MM.1S (cell line): ENCODE measurements at regions not wholly inside any gene's neighbourhood (a gene's known extent, or its start where the extent isn't known, plus 50 kb on each side); places are given as distances from the start of the nearest gene placed in this dataset.

Experiments
- DNase-seq: peaks from one replicate; pipeline ENCODE4 v3.0.0-alpha.2; 2015
- H2AFZ ChIP-seq: fragments of 300-600 bp; sonication (generic); 2 replicates; pipeline ENCODE4 v1.6.0; 2016; ENCODE audit warnings: antibody characterized with exemption, low read length
- H3F3A ChIP-seq: fragments of 300-600 bp; sonication (generic); 2 replicates; pipeline ENCODE4 v1.6.1; 2016; ENCODE audit warnings: mild to moderate bottlenecking, antibody characterized with exemption, low read length, moderate library complexity, mixed read lengths; ENCODE audit not compliant: insufficient read depth
- H3K27ac ChIP-seq: fragments of 300-600 bp; sonication (generic); 2 replicates; pipeline ENCODE4 v1.5.1; 2016; ENCODE audit warnings: mild to moderate bottlenecking, low read length
- H3K27me3 ChIP-seq: fragments of 300-600 bp; sonication (generic); replicated peaks from 2 replicates; pipeline ENCODE4 v1.6.0; 2016; ENCODE audit warnings: low read length; ENCODE audit not compliant: insufficient read depth
- H3K36me3 ChIP-seq: fragments of 300-600 bp; sonication (generic); replicated peaks from 2 replicates; pipeline ENCODE4 v1.6.1; 2016; ENCODE audit warnings: mild to moderate bottlenecking, low read length, mixed read lengths; ENCODE audit not compliant: insufficient read depth
- H3K4me1 ChIP-seq: fragments of 300-600 bp; sonication (generic); 2 replicates; pipeline ENCODE4 v1.6.1; 2016; ENCODE audit warnings: low read length, mixed read lengths
- H3K4me2 ChIP-seq: fragments of 300-600 bp; sonication (generic); 2 replicates; pipeline ENCODE4 v1.6.0; 2016; ENCODE audit warnings: low read depth, low read length
- H3K4me3 ChIP-seq: fragments of 300-600 bp; sonication (generic); 2 replicates; pipeline ENCODE4 v1.5.1; 2016; ENCODE audit warnings: low read length, mixed read lengths
- H3K79me2 ChIP-seq: fragments of 300-600 bp; sonication (generic); 2 replicates; pipeline ENCODE4 v1.6.1; 2016; ENCODE audit warnings: mixed run types, low read length, mixed read lengths
- H3K9ac ChIP-seq: fragments of 300-600 bp; sonication (generic); 2 replicates; pipeline ENCODE4 v1.6.1; 2016; ENCODE audit warnings: low read length, mixed read lengths
- H3K9me2 ChIP-seq: fragments of 300-600 bp; sonication (generic); replicated peaks from 2 replicates; pipeline ENCODE4 v1.6.1; 2016; ENCODE audit warnings: mild to moderate bottlenecking, low read length, mixed read lengths; ENCODE audit not compliant: insufficient read depth
- H3K9me3 ChIP-seq: fragments of 300-600 bp; sonication (generic); replicated peaks from 2 replicates; pipeline ENCODE4 v1.6.1; 2016; ENCODE audit warnings: mild to moderate bottlenecking, low read length, mixed read lengths; ENCODE audit not compliant: insufficient read depth
- H4K20me1 ChIP-seq: fragments of 300-600 bp; sonication (generic); 2 replicates; pipeline ENCODE4 v1.6.1; 2016; ENCODE audit warnings: mild to moderate bottlenecking, low read length, moderate library complexity, mixed read lengths; ENCODE audit not compliant: insufficient read depth
- EZH2 ChIP-seq: fragments of 300-600 bp; sonication (generic); optimal IDR thresholded peaks from 2 replicates; pipeline ENCODE3; 2017; ENCODE audit warnings: low read depth, mild to moderate bottlenecking, antibody characterized with exemption, low read length, mixed read lengths
- EZH2phosphoT487 ChIP-seq: fragments of 300-600 bp; sonication (generic); IDR thresholded peaks from 2 replicates; pipeline ENCODE4 v1.6.1; 2018; ENCODE audit warnings: antibody characterized with exemption, low read length
- TF ChIP-seq, protein P1 (sequence below): fragments of 300-600 bp; sonication (generic); IDR thresholded peaks from 2 replicates; pipeline ENCODE4 v1.5.1; 2016; ENCODE audit warnings: antibody characterized with exemption, low read length, mixed read lengths

- Histone ChIP-seq H3K9ac (no peak overlapping the region), H3K27me3 (no peaks in the 10 kb centered on the region), H3K9me2 (no peaks in the 10 kb centered on the region), H3K4me2 (no peak overlapping the region), H3K79me2 (no peaks in the 10 kb centered on the region), H3K4me3 (no peak overlapping the region), H3K36me3 (no peaks in the 10 kb centered on the region), H3K9me3 (no peaks in the 10 kb centered on the region), H2AFZ (no peak overlapping the region), H3F3A (no peaks in the 10 kb centered on the region), H3K27ac (no peak overlapping the region), H4K20me1 (no peaks in the 10 kb centered on the region), H3K4me1 (no peaks in the 10 kb centered on the region)
- no peak for DNase-seq
- TF ChIP-seq, protein P1, sequence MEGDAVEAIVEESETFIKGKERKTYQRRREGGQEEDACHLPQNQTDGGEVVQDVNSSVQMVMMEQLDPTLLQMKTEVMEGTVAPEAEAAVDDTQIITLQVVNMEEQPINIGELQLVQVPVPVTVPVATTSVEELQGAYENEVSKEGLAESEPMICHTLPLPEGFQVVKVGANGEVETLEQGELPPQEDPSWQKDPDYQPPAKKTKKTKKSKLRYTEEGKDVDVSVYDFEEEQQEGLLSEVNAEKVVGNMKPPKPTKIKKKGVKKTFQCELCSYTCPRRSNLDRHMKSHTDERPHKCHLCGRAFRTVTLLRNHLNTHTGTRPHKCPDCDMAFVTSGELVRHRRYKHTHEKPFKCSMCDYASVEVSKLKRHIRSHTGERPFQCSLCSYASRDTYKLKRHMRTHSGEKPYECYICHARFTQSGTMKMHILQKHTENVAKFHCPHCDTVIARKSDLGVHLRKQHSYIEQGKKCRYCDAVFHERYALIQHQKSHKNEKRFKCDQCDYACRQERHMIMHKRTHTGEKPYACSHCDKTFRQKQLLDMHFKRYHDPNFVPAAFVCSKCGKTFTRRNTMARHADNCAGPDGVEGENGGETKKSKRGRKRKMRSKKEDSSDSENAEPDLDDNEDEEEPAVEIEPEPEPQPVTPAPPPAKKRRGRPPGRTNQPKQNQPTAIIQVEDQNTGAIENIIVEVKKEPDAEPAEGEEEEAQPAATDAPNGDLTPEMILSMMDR, result no peak
- TF ChIP-seq EZH2 (no peak), EZH2phosphoT487 (no peak)
These were observed 949.5 kb upstream of the SOX9 start for GRCh38 chr17:71171270-71171669.

DNA sequence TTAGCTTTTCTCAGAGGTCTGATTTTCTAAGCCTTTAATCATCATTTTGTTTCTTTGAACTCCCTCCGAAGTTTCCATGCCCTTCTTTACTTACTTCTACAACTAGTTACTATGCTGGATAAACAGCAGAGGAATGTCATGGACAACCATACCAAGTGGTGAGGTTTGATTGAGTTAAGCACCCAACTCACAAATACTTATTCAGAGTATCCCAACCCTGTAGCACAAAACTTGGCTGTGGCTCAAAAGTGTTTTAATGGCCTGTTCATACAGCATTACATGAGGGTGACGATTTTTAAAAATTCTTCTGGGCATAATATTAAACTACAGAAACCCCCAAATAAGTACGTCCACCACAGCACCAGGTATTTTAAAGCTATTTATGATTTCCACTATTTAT is 946.8 kb upstream of the SOX9 start:
- Histone ChIP-seq H3K4me3 (no peak overlapping the region), H3K9me3 (no peaks in the 10 kb centered on the region), H3F3A (no peaks in the 10 kb centered on the region), H3K9ac (no peak overlapping the region), H3K79me2 (no peaks in the 10 kb centered on the region), H3K27ac (no peak overlapping the region), H2AFZ (no peak overlapping the region), H3K9me2 (no peaks in the 10 kb centered on the region), H3K4me2 (no peak overlapping the region), H4K20me1 (no peaks in the 10 kb centered on the region), H3K27me3 (no peaks in the 10 kb centered on the region), H3K36me3 (no peaks in the 10 kb centered on the region), H3K4me1 (no peaks in the 10 kb centered on the region)
- TF ChIP-seq EZH2, result no peak
- TF ChIP-seq, protein P1, result no peak
- TF ChIP-seq EZH2phosphoT487, result no peak
- no peak for DNase-seq

- Histone ChIP-seq H3K27me3 (no peaks in the 10 kb centered on the region), H2AFZ (no peak overlapping the region), H3K4me1 (no peaks in the 10 kb centered on the region), H3K9ac (no peak overlapping the region), H3K9me2 (0 out of 2 replicates have a peak, but pooled peaks cover 3% of the 10 kb centered on the region), H3K36me3 (no peaks in the 10 kb centered on the region), H3K27ac (no peak overlapping the region), H3K9me3 (no peaks in the 10 kb centered on the region), H4K20me1 (no peaks in the 10 kb centered on the region), H3F3A (no peaks in the 10 kb centered on the region), H3K79me2 (no peaks in the 10 kb centered on the region), H3K4me3 (no peak overlapping the region), H3K4me2 (no peak overlapping the region)
- TF ChIP-seq, protein P1, result no peak
- TF ChIP-seq EZH2 (no peak), EZH2phosphoT487 (no peak)
- DNase-seq, result no peak
These were observed 944.5 kb upstream of the SOX9 start for GRCh38 chr17:71176331-71176730.
